GM12874 (cell line): ENCODE measurements at regions not wholly inside any gene's neighbourhood (a gene's known extent, or its start where the extent isn't known, plus 50 kb on each side); places are given as distances from the start of the nearest gene placed in this dataset.

Experiments used
- CTCF ChIP-seq: IDR thresholded peaks from 2 replicates; pipeline ENCODE4 v1.5.1; 2011; ENCODE audit warnings: low read depth, mild to moderate bottlenecking, control low read depth, low read length, moderate library complexity; ENCODE audit not compliant: insufficient read depth

GRCh38 chr5:155114655-155115054 is 101.1 kb downstream of the KIF4B start:
- no peak for TF ChIP-seq CTCF

- no peak for TF ChIP-seq CTCF
These were observed 103.1 kb downstream of the KIF4B start for GRCh38 chr5:155116456-155117251.

GRCh38 chr5:155125551-155126095 is 112.1 kb downstream of the KIF4B start:
- no peak for TF ChIP-seq CTCF

- TF ChIP-seq CTCF = no peak
These were observed 113.0 kb downstream of the KIF4B start for GRCh38 chr5:155126573-155126972.

- no peak for TF ChIP-seq CTCF
These were observed 114.0 kb downstream of the KIF4B start for GRCh38 chr5:155127552-155127951.

- TF ChIP-seq CTCF = no peak
These were observed 115.4 kb downstream of the KIF4B start for GRCh38 chr5:155128786-155129512.

- TF ChIP-seq CTCF = no peak
These were observed 115.9 kb downstream of the KIF4B start for GRCh38 chr5:155129513-155129880.
